ENCODE measurements at regions not wholly inside any gene's neighbourhood (a gene's known extent, or its start where the extent isn't known, plus 50 kb on each side); places are given as distances from the start of the nearest gene placed in this dataset.

DNA sequence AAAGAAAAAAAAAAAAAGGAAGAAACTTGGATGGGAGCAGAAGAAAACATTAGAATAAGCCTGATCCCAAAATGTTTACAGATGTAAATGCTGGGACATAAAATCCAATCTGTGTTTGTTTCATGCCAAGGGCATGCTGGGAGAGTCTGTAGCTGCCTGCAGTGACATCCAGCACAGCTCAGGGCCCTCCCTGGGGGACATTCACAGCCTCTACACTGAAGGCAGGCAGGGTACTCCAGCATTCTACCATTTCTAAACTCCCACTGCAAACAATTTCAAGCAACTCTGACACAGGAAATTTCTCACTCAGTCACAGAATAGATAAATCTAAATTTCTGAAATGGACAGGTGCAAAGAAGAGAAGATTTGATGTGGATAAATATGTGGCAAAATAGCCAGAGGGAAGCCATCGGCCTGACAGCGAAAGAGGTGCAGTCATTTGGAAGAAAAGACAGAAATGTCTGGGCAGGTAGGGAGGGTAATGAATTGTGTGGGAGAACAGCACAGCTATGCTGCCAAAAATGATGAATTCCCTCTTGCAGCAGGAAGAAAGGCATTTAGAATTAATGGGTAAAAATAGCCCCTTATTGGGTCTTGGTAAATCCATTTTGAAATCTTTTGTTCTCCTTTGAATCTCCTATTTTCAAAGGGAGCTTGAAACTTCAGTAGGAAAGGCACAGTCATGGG, 199.4 kb downstream of the MED10 start:
- TF ChIP-seq, protein P1, sequence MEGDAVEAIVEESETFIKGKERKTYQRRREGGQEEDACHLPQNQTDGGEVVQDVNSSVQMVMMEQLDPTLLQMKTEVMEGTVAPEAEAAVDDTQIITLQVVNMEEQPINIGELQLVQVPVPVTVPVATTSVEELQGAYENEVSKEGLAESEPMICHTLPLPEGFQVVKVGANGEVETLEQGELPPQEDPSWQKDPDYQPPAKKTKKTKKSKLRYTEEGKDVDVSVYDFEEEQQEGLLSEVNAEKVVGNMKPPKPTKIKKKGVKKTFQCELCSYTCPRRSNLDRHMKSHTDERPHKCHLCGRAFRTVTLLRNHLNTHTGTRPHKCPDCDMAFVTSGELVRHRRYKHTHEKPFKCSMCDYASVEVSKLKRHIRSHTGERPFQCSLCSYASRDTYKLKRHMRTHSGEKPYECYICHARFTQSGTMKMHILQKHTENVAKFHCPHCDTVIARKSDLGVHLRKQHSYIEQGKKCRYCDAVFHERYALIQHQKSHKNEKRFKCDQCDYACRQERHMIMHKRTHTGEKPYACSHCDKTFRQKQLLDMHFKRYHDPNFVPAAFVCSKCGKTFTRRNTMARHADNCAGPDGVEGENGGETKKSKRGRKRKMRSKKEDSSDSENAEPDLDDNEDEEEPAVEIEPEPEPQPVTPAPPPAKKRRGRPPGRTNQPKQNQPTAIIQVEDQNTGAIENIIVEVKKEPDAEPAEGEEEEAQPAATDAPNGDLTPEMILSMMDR (IDR thresholded peaks at IDR 0.05; ENCODE audit: poor library complexity, severe bottlenecking), result no peak
- no peak for TF ChIP-seq EZH2 (IDR thresholded peaks at IDR 0.05; ENCODE audit: borderline replicate concordance, insufficient read depth, low read length, poor library complexity, severe bottlenecking)

All from neural cell (in vitro differentiated cells).